ENCODE measurements at regions not wholly inside any gene's neighbourhood (a gene's known extent, or its start where the extent isn't known, plus 50 kb on each side); places are given as distances from the start of the nearest gene placed in this dataset.

DNA sequence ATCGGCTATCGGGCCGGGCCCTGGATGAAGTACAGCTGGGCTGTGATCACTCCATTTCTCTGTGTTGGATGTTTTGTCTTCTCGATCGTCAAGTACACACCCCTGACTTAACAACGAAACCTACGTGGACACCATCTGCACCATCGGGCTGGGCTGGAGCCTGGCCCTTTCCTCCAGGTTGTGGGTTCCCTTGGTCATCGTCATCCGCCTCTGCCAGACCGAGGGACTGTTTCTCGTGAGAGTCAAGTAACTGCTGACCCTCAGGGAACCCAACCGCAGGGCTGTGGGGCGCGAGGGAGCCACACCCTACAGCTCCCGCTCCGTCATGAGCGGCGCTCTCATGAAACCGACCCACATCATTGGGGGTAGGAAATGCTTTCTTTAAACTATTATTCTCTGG, 842.4 kb upstream of the TMPRSS15 start:
- TF ChIP-seq, protein P1, sequence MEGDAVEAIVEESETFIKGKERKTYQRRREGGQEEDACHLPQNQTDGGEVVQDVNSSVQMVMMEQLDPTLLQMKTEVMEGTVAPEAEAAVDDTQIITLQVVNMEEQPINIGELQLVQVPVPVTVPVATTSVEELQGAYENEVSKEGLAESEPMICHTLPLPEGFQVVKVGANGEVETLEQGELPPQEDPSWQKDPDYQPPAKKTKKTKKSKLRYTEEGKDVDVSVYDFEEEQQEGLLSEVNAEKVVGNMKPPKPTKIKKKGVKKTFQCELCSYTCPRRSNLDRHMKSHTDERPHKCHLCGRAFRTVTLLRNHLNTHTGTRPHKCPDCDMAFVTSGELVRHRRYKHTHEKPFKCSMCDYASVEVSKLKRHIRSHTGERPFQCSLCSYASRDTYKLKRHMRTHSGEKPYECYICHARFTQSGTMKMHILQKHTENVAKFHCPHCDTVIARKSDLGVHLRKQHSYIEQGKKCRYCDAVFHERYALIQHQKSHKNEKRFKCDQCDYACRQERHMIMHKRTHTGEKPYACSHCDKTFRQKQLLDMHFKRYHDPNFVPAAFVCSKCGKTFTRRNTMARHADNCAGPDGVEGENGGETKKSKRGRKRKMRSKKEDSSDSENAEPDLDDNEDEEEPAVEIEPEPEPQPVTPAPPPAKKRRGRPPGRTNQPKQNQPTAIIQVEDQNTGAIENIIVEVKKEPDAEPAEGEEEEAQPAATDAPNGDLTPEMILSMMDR (IDR thresholded peaks at IDR 0.05) = no peak
- TF ChIP-seq POLR2A (IDR thresholded peaks at IDR 0.05) = no peak
- TF ChIP-seq POLR2AphosphoS5 (IDR thresholded peaks at IDR 0.05) = no peak
- TF ChIP-seq EP300 (IDR thresholded peaks at IDR 0.05) = no peak
